Stimulated activated CD4-positive, alpha-beta T cell treated with anti-CD3 and anti-CD28 coated beads, Interleukin-2, amount 100 ng/mL, for 24 hours (primary cell): ENCODE measurements at regions not wholly inside any gene's neighbourhood (a gene's known extent, or its start where the extent isn't known, plus 50 kb on each side); places are given as distances from the start of the nearest gene placed in this dataset.
"Not testable (repeated sequence)": the region's sequence is repeated elsewhere in the genome, so short reads cannot be mapped to it uniquely, and the experiment has no call there.

ENCODE experiments used
- DNase-seq, 2 donors: peaks; one replicate each; pipeline ENCODE4 v3.0.0-alpha.2; 2020

GRCh38 chr9:84054341-84055010 is 73.9 kb downstream of the RMI1 start:
- DNase-seq, result no peak

GRCh38 chr9:84057662-84058061 is 77.1 kb downstream of the RMI1 start:
- no peak for DNase-seq

GRCh38 chr9:84059936-84060335 is 79.3 kb downstream of the RMI1 start:
- DNase-seq, result no peak

GRCh38 chr9:84061613-84062193 is 81.1 kb downstream of the RMI1 start:
- no peak for DNase-seq

GRCh38 chr9:84062538-84062937 is 81.9 kb downstream of the RMI1 start:
- no peak for DNase-seq

- no peak for DNase-seq
Measured at GRCh38 chr9:84067821-84068220, 87.2 kb downstream of the RMI1 start.

- no peak for DNase-seq
Measured at GRCh38 chr9:84068872-84069271, 88.3 kb downstream of the RMI1 start.

GRCh38 chr9:84070590-84070989 is 90.0 kb downstream of the RMI1 start:
- no peak for DNase-seq

- no peak for DNase-seq
Measured at GRCh38 chr9:84072621-84073180, 92.1 kb downstream of the RMI1 start.

GRCh38 chr9:84075004-84075403 is 94.4 kb downstream of the RMI1 start:
- DNase-seq, result no peak

GRCh38 chr9:84076384-84076783 is 95.8 kb downstream of the RMI1 start:
- DNase-seq, result no peak

GRCh38 chr9:84077816-84078215 is 97.2 kb downstream of the RMI1 start:
- DNase-seq, result not testable (repeated sequence)

- DNase-seq, result no peak
Measured at GRCh38 chr9:84079994-84080393, 99.4 kb downstream of the RMI1 start.

GRCh38 chr9:84101964-84102632 is 121.5 kb downstream of the RMI1 start:
- DNase-seq, result no peak

- no peak for DNase-seq
Measured at GRCh38 chr9:84103651-84104377, 123.2 kb downstream of the RMI1 start.

GRCh38 chr9:84107081-84107480 is 126.5 kb downstream of the RMI1 start:
- DNase-seq, result no peak

- no peak for DNase-seq
Measured at GRCh38 chr9:84107995-84108394, 127.4 kb downstream of the RMI1 start.

GRCh38 chr9:84111726-84112125 is 131.1 kb downstream of the RMI1 start:
- DNase-seq, result no peak

- no peak for DNase-seq
Measured at GRCh38 chr9:84121991-84122523, 141.5 kb downstream of the RMI1 start.

- no peak for DNase-seq
Measured at GRCh38 chr9:84122572-84122971, 142.0 kb downstream of the RMI1 start.

GRCh38 chr9:84123648-84124406 is 143.2 kb downstream of the RMI1 start:
- no peak for DNase-seq

- no peak for DNase-seq
Measured at GRCh38 chr9:84125046-84125445, 144.4 kb downstream of the RMI1 start.
